HG02981 (cell line): ENCODE measurements at regions not wholly inside any gene's neighbourhood (a gene's known extent, or its start where the extent isn't known, plus 50 kb on each side); places are given as distances from the start of the nearest gene placed in this dataset.
"Not testable (repeated sequence)": the region's sequence is repeated elsewhere in the genome, so short reads cannot be mapped to it uniquely, and the experiment has no call there.

Experiments used
- ATAC-seq: cut with Tn5 transposase; IDR thresholded peaks from one replicate; pipeline ENCODE4 v1.9.1; 2021; ENCODE audit warnings: mild to moderate bottlenecking, moderate library complexity; ENCODE audit not compliant: unreplicated experiment

GRCh38 chr5:63564789-63565188 is 397.5 kb downstream of the HTR1A start:
- no peak for ATAC-seq

GRCh38 chr5:63563008-63563917 is 399.0 kb downstream of the HTR1A start:
- ATAC-seq, result no peak

- ATAC-seq, result no peak
Observed at GRCh38 chr5:63555874-63556273, 406.4 kb downstream of the HTR1A start.

GRCh38 chr5:63554191-63554590 is 408.1 kb downstream of the HTR1A start:
- no peak for ATAC-seq

- no peak for ATAC-seq
Observed at GRCh38 chr5:63553073-63553472, 409.2 kb downstream of the HTR1A start.

GRCh38 chr5:63535840-63536602 is 426.2 kb downstream of the HTR1A start:
- ATAC-seq, result no peak

GRCh38 chr5:63524281-63524680 is 438.0 kb downstream of the HTR1A start:
- ATAC-seq, result no peak

GRCh38 chr5:63516006-63516405 is 446.2 kb downstream of the HTR1A start:
- no peak for ATAC-seq

GRCh38 chr5:63500242-63500641 is 462.0 kb downstream of the HTR1A start:
- no peak for ATAC-seq

GRCh38 chr5:63495225-63495624 is 467.0 kb downstream of the HTR1A start:
- ATAC-seq, result no peak

GRCh38 chr5:63483338-63483737 is 478.9 kb downstream of the HTR1A start:
- ATAC-seq, result no peak

GRCh38 chr5:63473335-63473967 is 488.8 kb downstream of the HTR1A start:
- no peak for ATAC-seq

- no peak for ATAC-seq
Observed at GRCh38 chr5:63456279-63456678, 506.0 kb downstream of the HTR1A start.

- ATAC-seq, result no peak
Observed at GRCh38 chr5:63451188-63451587, 511.1 kb downstream of the HTR1A start.

- no peak for ATAC-seq
Observed at GRCh38 chr5:63439537-63439936, 522.7 kb downstream of the HTR1A start.

GRCh38 chr5:63409737-63410136 is 552.5 kb downstream of the HTR1A start:
- no peak for ATAC-seq

- no peak for ATAC-seq
Observed at GRCh38 chr5:63408984-63409383, 553.3 kb downstream of the HTR1A start.

GRCh38 chr5:63401436-63402046 is 560.7 kb downstream of the HTR1A start:
- peak; percentile 88 for ATAC-seq

- ATAC-seq, result no peak
Observed at GRCh38 chr5:63400079-63400478, 562.2 kb downstream of the HTR1A start.

- no peak for ATAC-seq
Observed at GRCh38 chr5:63398346-63398745, 563.9 kb downstream of the HTR1A start.

GRCh38 chr5:63388188-63388587 is 574.1 kb downstream of the HTR1A start:
- not testable (repeated sequence) for ATAC-seq
